GM18505 (cell line): ENCODE measurements at regions not wholly inside any gene's neighbourhood (a gene's known extent, or its start where the extent isn't known, plus 50 kb on each side); places are given as distances from the start of the nearest gene placed in this dataset.
A peak's percentile ranks its signal among the peaks of the same experiment; 100 is the strongest.
"Not testable (repeated sequence)": the region's sequence is repeated elsewhere in the genome, so short reads cannot be mapped to it uniquely, and the experiment has no call there.

Experiments
- ATAC-seq: cut with Tn5 transposase; IDR thresholded peaks from one replicate; pipeline ENCODE4 v1.9.1; 2021; ENCODE audit not compliant: unreplicated experiment
- POLR2A ChIP-seq: IDR thresholded peaks from 4 replicates; pipeline ENCODE4 v1.6.1; 2011; ENCODE audit warnings: borderline replicate concordance; ENCODE audit not compliant: insufficient read depth, insufficient read length; ENCODE audit errors: extremely low read depth

- TF ChIP-seq POLR2A = no peak
- peak; percentile 53 for ATAC-seq
Measured at GRCh38 chr10:63977329-63977923, 456.2 kb downstream of the REEP3 start.

GRCh38 chr10:63980870-63981269 lies 459.7 kb downstream of the REEP3 start:
- ATAC-seq = not testable (repeated sequence)

DNA sequence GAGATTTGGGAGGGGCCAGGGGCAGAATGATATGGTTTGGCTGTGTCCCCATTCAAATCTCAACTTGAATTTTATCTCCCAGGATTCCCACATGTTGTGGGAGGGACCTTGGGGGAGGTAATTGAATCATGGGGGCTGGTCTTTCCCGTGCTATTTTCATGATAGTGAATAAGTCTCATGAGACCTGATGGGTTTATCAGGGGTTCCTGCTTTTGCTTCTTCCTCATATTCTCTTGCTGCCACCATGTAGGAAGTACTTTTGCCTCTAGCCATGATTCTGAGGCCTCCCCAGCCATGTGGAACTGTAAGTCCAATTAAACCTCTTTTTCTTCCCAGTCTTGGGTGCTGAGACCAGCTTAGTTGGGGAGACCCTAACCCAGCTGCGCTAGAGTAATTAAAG lies 462.9 kb downstream of the REEP3 start:
- not testable (repeated sequence) for ATAC-seq

DNA sequence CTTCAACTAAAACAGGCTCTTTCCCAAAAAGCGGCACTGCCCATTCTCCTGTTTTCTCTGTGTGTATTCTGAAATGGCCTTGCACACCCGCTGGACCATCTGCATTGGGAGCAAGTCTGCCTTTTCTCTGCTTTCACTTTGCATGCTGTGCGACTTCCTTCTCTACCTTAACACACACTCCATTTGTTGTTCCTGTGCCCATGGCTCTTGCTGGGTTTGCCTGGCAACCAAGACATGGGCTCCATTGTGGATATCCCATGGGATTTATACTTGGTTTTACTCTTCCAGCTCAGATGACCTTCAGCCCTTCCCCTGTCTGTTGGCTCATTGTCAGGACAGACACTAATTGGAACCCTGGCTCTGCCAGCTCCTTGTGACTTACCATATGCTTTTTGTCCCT lies 465.3 kb downstream of the REEP3 start:
- no peak for ATAC-seq
- no peak for TF ChIP-seq POLR2A

DNA sequence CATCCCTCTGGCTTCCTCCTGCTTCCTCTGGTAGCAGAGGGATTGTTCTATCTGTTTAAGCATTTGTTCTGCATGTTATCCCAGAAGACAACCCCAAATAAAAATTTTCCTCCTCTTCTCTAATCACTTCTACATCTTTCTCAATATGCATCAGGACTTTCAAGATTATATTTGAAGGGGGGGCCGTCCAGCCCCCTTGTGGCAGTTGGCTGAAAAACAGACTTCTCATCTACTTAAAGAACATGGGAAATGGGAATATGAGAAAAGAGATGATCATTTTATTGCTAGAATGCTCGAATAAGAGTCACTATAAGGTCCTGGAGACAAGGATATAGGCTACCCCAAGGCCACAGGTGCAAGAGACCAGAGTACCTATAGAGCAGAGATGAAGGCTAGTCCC lies 466.0 kb downstream of the REEP3 start:
- TF ChIP-seq POLR2A = no peak
- no peak for ATAC-seq

DNA sequence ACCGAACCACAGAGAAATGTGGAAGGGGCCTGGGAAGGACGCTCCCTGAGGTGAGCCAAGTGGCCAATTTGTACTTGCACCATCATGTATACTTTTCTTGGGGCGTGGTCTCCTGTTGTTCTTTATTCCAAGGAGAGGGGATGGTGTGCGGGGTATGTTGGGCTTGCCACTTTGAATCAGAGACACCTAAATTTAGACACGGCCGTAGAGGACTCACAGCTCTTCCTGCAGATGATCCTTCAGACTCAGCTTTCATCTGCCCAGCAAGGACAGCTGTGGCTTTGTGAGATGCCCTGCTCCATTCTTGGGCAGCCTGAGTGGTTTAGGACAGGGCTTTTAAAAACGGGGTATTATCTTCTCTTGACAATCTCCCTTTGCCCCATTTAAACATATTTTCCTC lies 473.2 kb downstream of the REEP3 start:
- no peak for ATAC-seq
- TF ChIP-seq POLR2A = no peak

DNA sequence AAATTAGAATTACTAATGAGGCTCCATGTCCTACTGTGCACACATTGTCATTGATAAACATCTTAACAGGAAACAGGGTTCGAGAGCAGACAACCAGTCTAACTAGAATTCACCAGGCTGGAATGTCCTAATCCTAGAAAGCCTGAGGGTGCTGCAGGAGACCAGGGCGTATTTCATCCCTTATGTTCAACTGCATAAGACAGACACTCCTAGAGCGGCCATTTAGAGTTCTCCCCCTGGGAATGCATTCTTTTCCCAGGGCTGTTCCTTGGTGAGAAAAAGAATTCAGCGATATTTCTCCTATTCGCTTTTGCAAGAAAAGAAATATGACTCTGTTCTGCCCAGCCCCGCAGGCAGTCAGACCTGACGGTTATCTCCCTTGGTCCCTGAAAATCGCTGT lies 486.0 kb downstream of the REEP3 start:
- no peak for ATAC-seq
- TF ChIP-seq POLR2A = no peak

DNA sequence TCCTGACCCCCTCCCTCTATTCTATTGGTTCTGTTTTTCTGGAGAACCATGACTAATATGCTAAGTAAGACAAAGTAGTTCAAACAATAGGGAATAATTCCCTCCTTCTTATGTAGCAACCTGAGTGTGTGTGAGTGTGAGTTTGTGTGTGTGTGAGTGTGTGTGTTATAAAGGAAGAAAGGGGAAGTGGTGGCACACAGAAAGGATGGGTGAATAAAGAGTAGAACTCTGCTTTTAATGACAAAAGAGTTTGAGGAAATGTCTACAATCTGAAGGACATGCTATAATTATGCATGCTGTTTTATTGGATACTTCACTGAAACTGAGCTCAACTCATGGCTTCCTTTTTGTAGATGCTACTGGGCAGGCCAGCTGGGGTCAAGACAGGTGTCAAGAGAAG lies 489.5 kb downstream of the REEP3 start:
- TF ChIP-seq POLR2A = no peak
- ATAC-seq = no peak

- no peak for ATAC-seq
- no peak for TF ChIP-seq POLR2A
Measured at GRCh38 chr10:64011912-64012714, 490.9 kb downstream of the REEP3 start.

- no peak for ATAC-seq
- TF ChIP-seq POLR2A = no peak
Measured at GRCh38 chr10:64014281-64014680, 493.1 kb downstream of the REEP3 start.

DNA sequence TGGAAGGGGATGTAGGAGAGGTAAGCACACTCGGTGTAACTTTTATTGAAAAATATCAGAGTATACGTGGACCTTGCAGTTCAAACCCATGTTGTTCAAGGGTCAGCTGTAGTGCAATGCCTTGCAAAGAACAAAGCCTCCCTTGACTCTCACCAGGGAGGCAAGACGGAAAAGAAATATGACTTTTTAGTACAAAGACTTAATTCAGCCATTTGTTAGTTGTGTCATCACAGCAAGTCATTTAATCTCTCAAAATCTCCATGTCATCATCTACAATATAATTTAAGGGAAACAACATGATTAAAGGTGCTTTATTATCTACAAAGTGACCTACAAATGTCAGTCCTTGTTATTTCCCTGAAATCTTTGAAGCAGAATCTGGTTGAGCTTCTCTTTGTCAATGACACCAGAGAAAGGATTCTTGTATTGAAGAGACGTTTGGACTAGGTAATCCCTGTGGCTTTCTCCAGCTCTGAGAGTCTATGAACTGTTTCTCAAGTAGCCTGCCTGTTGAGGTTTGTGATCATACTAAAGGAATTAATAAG lies 502.8 kb downstream of the REEP3 start:
- TF ChIP-seq POLR2A = no peak
- ATAC-seq = no peak

- TF ChIP-seq POLR2A = no peak
- no peak for ATAC-seq
Measured at GRCh38 chr10:64033711-64034110, 512.5 kb downstream of the REEP3 start.

DNA sequence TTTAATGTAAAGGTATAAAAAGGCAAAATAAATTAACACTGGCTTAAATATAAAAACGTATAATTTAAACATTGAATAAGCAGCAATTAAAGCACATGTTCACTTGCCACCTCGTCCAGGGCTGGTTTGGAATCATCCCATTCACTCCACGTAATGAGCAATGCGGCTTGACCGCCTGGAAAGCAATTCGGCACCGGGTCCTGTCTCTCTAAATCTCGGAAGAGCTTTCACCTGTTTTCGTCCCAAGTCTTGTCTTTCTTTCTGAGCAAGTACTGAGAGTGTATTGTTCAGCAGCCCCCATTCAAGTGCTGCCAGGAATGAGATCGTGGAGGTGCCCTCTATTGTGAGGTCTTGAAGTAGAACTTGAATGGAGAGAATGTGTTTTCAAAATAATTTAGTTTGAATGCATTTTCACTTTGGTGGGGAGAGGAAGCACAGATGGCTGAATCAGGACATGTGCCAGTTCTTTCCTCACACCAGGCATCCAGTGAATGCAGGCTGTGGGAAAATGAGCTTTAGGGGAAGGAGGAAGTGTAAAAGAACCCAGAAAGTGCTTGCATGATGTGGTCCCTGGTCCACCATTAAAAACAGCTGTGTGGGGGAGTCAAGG lies 515.2 kb downstream of the REEP3 start:
- no peak for ATAC-seq
- no peak for TF ChIP-seq POLR2A

- ATAC-seq = no peak
- TF ChIP-seq POLR2A = no peak
Measured at GRCh38 chr10:64037071-64037661, 516.0 kb downstream of the REEP3 start.

DNA sequence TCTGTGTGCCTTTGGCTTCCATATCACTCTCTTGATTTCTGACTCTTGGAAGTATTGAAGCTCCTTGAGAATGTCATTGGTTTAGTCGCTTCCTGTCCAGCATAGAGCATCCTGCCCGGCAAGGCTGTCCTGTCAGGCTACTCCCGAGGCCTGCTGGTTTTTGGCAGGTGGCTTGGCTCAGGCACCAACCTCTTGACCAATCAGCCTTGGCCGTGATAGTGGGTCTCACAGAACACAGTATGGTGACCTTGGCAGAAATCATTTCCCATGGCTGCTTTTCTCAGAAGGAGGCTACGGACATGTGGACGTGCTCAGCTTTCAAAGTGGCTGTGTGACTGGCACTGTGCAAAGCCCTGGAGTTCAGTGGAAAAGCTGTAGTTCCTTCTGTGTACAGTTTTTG lies 516.9 kb downstream of the REEP3 start:
- TF ChIP-seq POLR2A = no peak

More for the DNA sequence above, 516.9 kb downstream of the REEP3 start:
- no peak for ATAC-seq
